HepG2 (cell line): ENCODE measurements at regions not wholly inside any gene's neighbourhood (a gene's known extent, or its start where the extent isn't known, plus 50 kb on each side); places are given as distances from the start of the nearest gene placed in this dataset.

ENCODE experiments used
- ATAC-seq: fragments of 200-7000 bp; cut with Tn5 transposase; 3 replicates; pipeline ENCODE4 v1.9.1; 2020; ENCODE audit warnings: mild to moderate bottlenecking, moderate library complexity
- BruUV-seq: library from RNA; stranded (reverse); fragments of 400-500 nt; replicated peaks from 2 replicates; lab custom pipeline; 2021; lab: Mats Ljungman, UMichigan
- CTCF ChIA-PET: fragments of 300-600 bp; formaldehyde crosslinking; extraction: SDS; loops from one replicate; lab custom pipeline; 2021; ENCODE audit warnings: low total read pairs, inconsistent platforms, low intra/inter-chr PET ratio; lab: Yijun Ruan, JAX
- POLR2A ChIA-PET: fragments of 350-600 bp; sonication (Branson Sonifier 250); formaldehyde crosslinking; loops from one replicate; lab custom pipeline; 2020; ENCODE audit warnings: antibody characterized with exemption, inconsistent platforms; lab: Yijun Ruan, JAX
- DNase-seq: peaks from one replicate; pipeline ENCODE4 v3.0.0-alpha.2; 2015; ENCODE audit warnings: low spot score
- FAIRE-seq: peaks from 3 replicates; lab custom pipeline; 2011; peaks lifted over from hg19 to GRCh38; lab: Jason Lieb, UNC
- H2AFZ ChIP-seq: one replicate; pipeline ENCODE4 v1.6.1; 2011; ENCODE audit warnings: low read length, inconsistent platforms
- H3K27ac ChIP-seq: fragments of 300-600 bp; 3 replicates; pipeline ENCODE4 v1.8.0; 2011; ENCODE audit warnings: mixed run types, mild to moderate bottlenecking, mixed read lengths, low read length, inconsistent platforms; ENCODE audit not compliant: insufficient read depth; ENCODE audit errors: extremely low read length
- H3K27me3 ChIP-seq, 2 experiments: fragments of 200-600 bp in 1 of 2; 2 replicates in 1 of 2; 3 replicates in 1 of 2; pipeline versions ENCODE4 v1.6.0 to v1.8.0; 2011; ENCODE audit warnings: low read length in 2 of 2, mild to moderate bottlenecking in 2 of 2, moderate library complexity in 2 of 2, inconsistent platforms in 1 of 2; ENCODE audit not compliant: insufficient read depth in 2 of 2, control insufficient read depth in 1 of 2
- H3K36me3 ChIP-seq, 2 experiments: fragments of 200-600 bp in 1 of 2; replicated peaks in 1 of 2; 2 replicates in 1 of 2; 3 replicates in 1 of 2; pipeline versions ENCODE4 v1.5.1 to v1.8.0; 2011; ENCODE audit warnings: low read length in 2 of 2, inconsistent platforms in 1 of 2; ENCODE audit not compliant: insufficient read depth in 2 of 2, control insufficient read depth in 1 of 2
- H3K4me1 ChIP-seq: 2 replicates; pipeline ENCODE4 v1.5.1; 2012; ENCODE audit warnings: low read length, inconsistent platforms; ENCODE audit not compliant: insufficient read depth
- H3K4me2 ChIP-seq: 2 replicates; pipeline ENCODE4 v1.6.0; 2011; ENCODE audit warnings: low read depth, low read length, inconsistent platforms
- H3K4me3 ChIP-seq, 3 experiments: fragments of 200-600 bp in 1 of 3; sonication (generic), shearing (Covaris generic) in 1 of 3; replicated peaks in 1 of 3; 2 replicates each; pipeline ENCODE4 v1.5.1; 2011 to 2016; ENCODE audit warnings: low read length in 3 of 3, inconsistent platforms in 2 of 3, low read depth in 2 of 3, mild to moderate bottlenecking in 2 of 3, control low read depth in 1 of 3, mixed read lengths in 1 of 3; ENCODE audit not compliant: insufficient read depth in 1 of 3
- H3K79me2 ChIP-seq: one replicate; pipeline ENCODE4 v1.6.1; 2011; ENCODE audit warnings: low read length, inconsistent platforms; ENCODE audit not compliant: insufficient read depth
- H3K9ac ChIP-seq: 2 replicates; pipeline ENCODE4 v1.6.0; 2011; ENCODE audit warnings: mild to moderate bottlenecking, low read depth, low read length, inconsistent platforms; ENCODE audit not compliant: insufficient read depth
- H3K9me3 ChIP-seq: 2 replicates; pipeline ENCODE4 v1.5.1; 2012; ENCODE audit warnings: mild to moderate bottlenecking, low read length
- H4K20me1 ChIP-seq: 2 replicates; pipeline ENCODE4 v1.6.0; 2011; ENCODE audit warnings: inconsistent platforms, mild to moderate bottlenecking, low read length, moderate library complexity; ENCODE audit not compliant: insufficient read depth
- ATM ChIP-seq: fragments of 450-650 bp; IDR thresholded peaks from 2 replicates; pipeline ENCODE4 v1.7.1; 2017; ENCODE audit warnings: mild to moderate bottlenecking, borderline replicate concordance
- CENPT ChIP-seq: sonication (generic); formaldehyde crosslinking; IDR thresholded peaks from 2 replicates; pipeline ENCODE4 v1.8.0; 2022; ENCODE audit warnings: low read depth, mild to moderate bottlenecking, moderate library complexity, missing genetic modification reagents
- MAZ ChIP-seq, 2 experiments: sonication (generic) in 1 of 2; formaldehyde crosslinking in 1 of 2; IDR thresholded peaks; 2 replicates each; pipeline versions ENCODE4 v1.5.0 to v1.6.1; 2012 to 2020; ENCODE audit warnings: low read depth in 2 of 2, mild to moderate bottlenecking in 2 of 2, borderline replicate concordance in 1 of 2, improper control_type of control experiment in 1 of 2, low read length in 1 of 2, missing genetic modification reagents in 1 of 2, moderate library complexity in 1 of 2
- MIXL1 ChIP-seq: IDR thresholded peaks from 2 replicates; pipeline ENCODE4 v1.6.1; 2016
- SIN3A ChIP-seq: IDR thresholded peaks from 2 replicates; pipeline ENCODE4 v1.6.1; 2011; ENCODE audit warnings: low read depth, mild to moderate bottlenecking, control low read depth, low read length, borderline replicate concordance
- SMARCE1 ChIP-seq: fragments of 450-650 bp; IDR thresholded peaks from 2 replicates; pipeline ENCODE4 v1.6.1; 2017; ENCODE audit warnings: borderline replicate concordance
- TEAD3 ChIP-seq: optimal IDR thresholded peaks from 2 replicates; pipeline ENCODE3; 2016; ENCODE audit warnings: borderline replicate concordance
- ZBTB38 ChIP-seq: sonication (generic); formaldehyde crosslinking; IDR thresholded peaks from 2 replicates; pipeline ENCODE4 v1.5.1; 2020; ENCODE audit warnings: mild to moderate bottlenecking, missing genetic modification reagents
- ZFP62 ChIP-seq: sonication (generic); formaldehyde crosslinking; IDR thresholded peaks from 2 replicates; pipeline ENCODE4 v1.4.0; 2020; ENCODE audit warnings: missing genetic modification reagents
- ZNF180 ChIP-seq: sonication (generic); formaldehyde crosslinking; IDR thresholded peaks from 2 replicates; pipeline ENCODE4 v1.4.0; 2020; ENCODE audit warnings: low read depth, missing genetic modification reagents, borderline replicate concordance
- ZNF253 ChIP-seq: sonication (generic); formaldehyde crosslinking; IDR thresholded peaks from 2 replicates; pipeline ENCODE4 v1.8.0; 2022; ENCODE audit warnings: mild to moderate bottlenecking, missing genetic modification reagents, borderline replicate concordance
- ZNF274 ChIP-seq: sonication (generic); formaldehyde crosslinking; IDR thresholded peaks from 2 replicates; pipeline ENCODE4 v1.5.1; 2020; ENCODE audit warnings: mild to moderate bottlenecking, missing genetic modification reagents
- ZNF512B ChIP-seq: sonication (generic); formaldehyde crosslinking; IDR thresholded peaks from 2 replicates; pipeline ENCODE4 v1.5.1; 2020; ENCODE audit warnings: missing genetic modification reagents, mild to moderate bottlenecking, borderline replicate concordance
- ZNF557 ChIP-seq: sonication (generic); formaldehyde crosslinking; IDR thresholded peaks from 2 replicates; pipeline ENCODE4 v1.4.0; 2020; ENCODE audit warnings: missing genetic modification reagents
- ZNF558 ChIP-seq: sonication (generic); formaldehyde crosslinking; IDR thresholded peaks from 2 replicates; pipeline ENCODE4 v1.9.0; 2022; ENCODE audit warnings: mild to moderate bottlenecking, missing genetic modification reagents, borderline replicate concordance
- ZNF720 ChIP-seq: sonication (generic); formaldehyde crosslinking; IDR thresholded peaks from 2 replicates; pipeline ENCODE4 v1.4.0; 2020; ENCODE audit warnings: missing genetic modification reagents
- WGBS: methylation state at CpG from one replicate; pipeline ENCODE4 v1.1.6; 2017; ENCODE audit warnings: low lambda C conversion rate; 5-methylcytosine and 5-hydroxymethylcytosine counted together
- in situ Hi-C: cut with HindIII; loops from 2 replicates; pipeline ENCODE4 v1.10.0; 2017; ENCODE audit warnings: low pct_unique_long_range_greater_than_20kb; ENCODE audit not compliant: extremely low pct_ligation_motif_present
- intact Hi-C: fragments of 100-400 bp; cut with micrococcal nuclease; formaldehyde crosslinking; loops from one replicate; pipeline ENCODE4 v1.10.0; 2022; ENCODE audit not compliant: unreplicated experiment
- TF ChIP-seq, protein P1 (sequence below): sonication (generic); formaldehyde crosslinking; IDR thresholded peaks from 2 replicates; pipeline ENCODE4 v1.4.0; 2020; ENCODE audit warnings: mild to moderate bottlenecking, missing genetic modification reagents

GRCh38 chr14:100409651-100410050 is 86.5 kb downstream of the SLC25A47 start:
- CTCF ChIA-PET: no interaction called here
- no peak for TF ChIP-seq ZBTB38 (CRISPR knock-in tag)
- no peak for TF ChIP-seq SMARCE1
- no peak for TF ChIP-seq ZNF720 (CRISPR knock-in tag)
- TF ChIP-seq ZNF253 (CRISPR knock-in tag): no peak
- TF ChIP-seq, protein P1, sequence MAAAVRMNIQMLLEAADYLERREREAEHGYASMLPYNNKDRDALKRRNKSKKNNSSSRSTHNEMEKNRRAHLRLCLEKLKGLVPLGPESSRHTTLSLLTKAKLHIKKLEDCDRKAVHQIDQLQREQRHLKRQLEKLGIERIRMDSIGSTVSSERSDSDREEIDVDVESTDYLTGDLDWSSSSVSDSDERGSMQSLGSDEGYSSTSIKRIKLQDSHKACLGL (CRISPR knock-in tag): no peak
- TF ChIP-seq ZFP62 (CRISPR knock-in tag): no peak
- TF ChIP-seq ZNF180: no peak
- no peak for TF ChIP-seq ATM
- no peak for TF ChIP-seq ZNF274
- TF ChIP-seq ZNF558 (CRISPR knock-in tag): no peak
- TF ChIP-seq ZNF557 (CRISPR knock-in tag): no peak
- TF ChIP-seq MIXL1: no peak
- TF ChIP-seq ZNF512B (CRISPR knock-in tag): no peak
- TF ChIP-seq CENPT: no peak
- TF ChIP-seq MAZ (IDR thresholded peaks at IDR 0.05; ENCODE audit: borderline replicate concordance, low read depth, low read length): no peak
- TF ChIP-seq MAZ (CRISPR knock-in tag; IDR thresholded peaks at IDR 0.05; ENCODE audit: low read depth): no peak
- TF ChIP-seq SIN3A: no peak
- no peak for TF ChIP-seq TEAD3 (CRISPR knock-in tag)

More at GRCh38 chr14:100409651-100410050, 86.5 kb downstream of the SLC25A47 start:
- ATAC-seq: no peak
- WGBS: 100% methylated on average over 2 of the region's 2 CpGs
- no peak for DNase-seq
- POLR2A ChIA-PET: no interaction called here
- intact Hi-C loops: no loop called here
- in situ Hi-C loops: loop anchor here (10.0 kb wide), 1 partner anchor 485 kb away; no protein-coding TSS in a partner anchor
- Histone ChIP-seq H3K4me1 (peaks cover 24% of the 10 kb centered on the region), H3K79me2 (no peaks in the 10 kb centered on the region), H3K9ac (no peak overlapping the region), H3K27ac (no peak overlapping the region), H3K27me3 (no peaks in the 10 kb centered on the region; a peak in 1 of 5 replicates), H3K4me2 (no peak overlapping the region), H3K36me3 (no peaks in the 10 kb centered on the region; a peak in 1 of 5 replicates), H3K4me3 (no peak overlapping the region), H3K9me3 (no peaks in the 10 kb centered on the region), H4K20me1 (no peaks in the 10 kb centered on the region), H2AFZ (no peak overlapping the region)
- no peak for FAIRE-seq
- no TSS peak for BruUV-seq
